HT-29 (cell line): ENCODE measurements at regions not wholly inside any gene's neighbourhood (a gene's known extent, or its start where the extent isn't known, plus 50 kb on each side); places are given as distances from the start of the nearest gene placed in this dataset.

ENCODE experiments used
- DNase-seq: peaks from one replicate; pipeline ENCODE4 v3.0.0-alpha.2; 2015; ENCODE audit warnings: low spot score

- DNase-seq: no peak
These were observed 150.6 kb downstream of the MN1 start for GRCh38 chr22:27650985-27651384.

- no peak for DNase-seq
These were observed 150.1 kb downstream of the MN1 start for GRCh38 chr22:27651486-27651885.

GRCh38 chr22:27654546-27655445 lies 146.8 kb downstream of the MN1 start:
- no peak for DNase-seq

GRCh38 chr22:27655582-27656185 lies 145.9 kb downstream of the MN1 start:
- DNase-seq: no peak

- no peak for DNase-seq
These were observed 144.6 kb downstream of the MN1 start for GRCh38 chr22:27656970-27657369.

- no peak for DNase-seq
These were observed 141.2 kb downstream of the MN1 start for GRCh38 chr22:27660306-27660705.

- DNase-seq: no peak
These were observed 138.9 kb downstream of the MN1 start for GRCh38 chr22:27662359-27663301.

- no peak for DNase-seq
These were observed 137.7 kb downstream of the MN1 start for GRCh38 chr22:27663812-27664211.

- DNase-seq: no peak
These were observed 135.1 kb downstream of the MN1 start for GRCh38 chr22:27666272-27666997.

GRCh38 chr22:27667121-27667843 lies 134.3 kb downstream of the MN1 start:
- no peak for DNase-seq

GRCh38 chr22:27668828-27669797 lies 132.4 kb downstream of the MN1 start:
- DNase-seq: peak; percentile 15

GRCh38 chr22:27669798-27670599 lies 131.6 kb downstream of the MN1 start:
- DNase-seq: no peak

GRCh38 chr22:27670701-27671412 lies 130.7 kb downstream of the MN1 start:
- peak; percentile 8 for DNase-seq

GRCh38 chr22:27671413-27671935 lies 130.1 kb downstream of the MN1 start:
- no peak for DNase-seq

- DNase-seq: no peak
These were observed 128.7 kb downstream of the MN1 start for GRCh38 chr22:27672721-27673418.

GRCh38 chr22:27673839-27674238 lies 127.7 kb downstream of the MN1 start:
- no peak for DNase-seq
